GM23338 (cell line): ENCODE measurements at regions not wholly inside any gene's neighbourhood (a gene's known extent, or its start where the extent isn't known, plus 50 kb on each side); places are given as distances from the start of the nearest gene placed in this dataset.

Experiments used
- ATAC-seq: fragments of 200-7000 bp; cut with Tn5 transposase; 3 replicates; pipeline ENCODE4 v1.9.1; 2020
- DNase-seq: peaks from one replicate; pipeline ENCODE4 v3.0.0-alpha.2; 2015; ENCODE audit warnings: low spot score
- H2AFZ ChIP-seq: fragments of 200-600 bp; sonication (generic); 2 replicates; pipeline ENCODE4 v1.8.0; 2016; ENCODE audit warnings: antibody characterized with exemption, mild to moderate bottlenecking, moderate library complexity
- H3F3A ChIP-seq: fragments of 200-600 bp; sonication (generic); replicated peaks from 2 replicates; pipeline ENCODE4 v1.8.0; 2017; ENCODE audit warnings: antibody characterized with exemption, mixed run types, low read depth
- H3K27ac ChIP-seq: fragments of 200-600 bp; sonication (generic); 2 replicates; pipeline ENCODE4 v1.6.1; 2016; ENCODE audit warnings: low read depth
- H3K27me3 ChIP-seq: fragments of 200-600 bp; sonication (generic); 2 replicates; pipeline ENCODE4 v1.8.0; 2016; ENCODE audit warnings: mild to moderate bottlenecking, mixed run types, moderate library complexity; ENCODE audit not compliant: insufficient read depth
- H3K36me3 ChIP-seq: fragments of 200-600 bp; sonication (generic); 2 replicates; pipeline ENCODE4 v1.8.0; 2016; ENCODE audit warnings: mild to moderate bottlenecking; ENCODE audit not compliant: insufficient read depth
- H3K4me1 ChIP-seq: fragments of 200-600 bp; sonication (generic); 2 replicates; pipeline ENCODE4 v1.8.0; 2016; ENCODE audit warnings: mild to moderate bottlenecking, moderate library complexity; ENCODE audit not compliant: insufficient read depth
- H3K4me2 ChIP-seq: fragments of 200-600 bp; sonication (generic); 2 replicates; pipeline ENCODE4 v1.7.1; 2017; ENCODE audit warnings: mixed run types
- H3K4me3 ChIP-seq: fragments of 200-600 bp; sonication (generic); 2 replicates; pipeline ENCODE4 v1.6.1; 2016; ENCODE audit warnings: mixed run types
- H3K79me2 ChIP-seq: fragments of 200-600 bp; sonication (generic); replicated peaks from 2 replicates; pipeline ENCODE4 v1.8.0; 2017; ENCODE audit warnings: mild to moderate bottlenecking; ENCODE audit not compliant: insufficient read depth
- H3K9me2 ChIP-seq: fragments of 200-600 bp; sonication (generic); 2 replicates; pipeline ENCODE4 v1.8.0; 2017; ENCODE audit not compliant: insufficient read depth
- H4K20me1 ChIP-seq: fragments of 200-600 bp; sonication (generic); replicated peaks from 2 replicates; pipeline ENCODE4 v1.8.0; 2017; ENCODE audit warnings: mild to moderate bottlenecking; ENCODE audit not compliant: insufficient read depth
- H3K27ac Mint-ChIP-seq: 2 replicates; pipeline ENCODE4 v1.8.0; 2020; ENCODE audit warnings: inconsistent platforms, mild to moderate bottlenecking, moderate library complexity, mixed read lengths
- H3K27me3 Mint-ChIP-seq: 3 replicates; pipeline ENCODE4 v1.8.0; 2022; ENCODE audit warnings: low read depth, mild to moderate bottlenecking, moderate library complexity, mixed read lengths, inconsistent platforms; ENCODE audit not compliant: insufficient read depth, poor library complexity
- H3K36me3 Mint-ChIP-seq: 3 replicates; pipeline ENCODE4 v1.8.0; 2021; ENCODE audit warnings: low read depth, mild to moderate bottlenecking, inconsistent platforms, moderate library complexity, mixed read lengths
- H3K4me1 Mint-ChIP-seq: 3 replicates; pipeline ENCODE4 v1.8.0; 2020; ENCODE audit warnings: mild to moderate bottlenecking, inconsistent platforms, mixed read lengths
- H3K4me3 Mint-ChIP-seq: 3 replicates; pipeline ENCODE4 v1.8.0; 2021; ENCODE audit warnings: moderate library complexity, mild to moderate bottlenecking, inconsistent platforms, mixed read lengths
- H3K9me3 Mint-ChIP-seq: 3 replicates; pipeline ENCODE4 v1.8.0; 2020; ENCODE audit warnings: moderate library complexity, mild to moderate bottlenecking, inconsistent platforms, mixed read lengths
- CREB1 ChIP-seq: fragments of 250-450 bp; sonication (Bioruptor Pico); IDR thresholded peaks from 2 replicates; pipeline ENCODE4 v1.5.0; 2020; ENCODE audit warnings: low read depth, mild to moderate bottlenecking, moderate library complexity
- ETS1 ChIP-seq: IDR thresholded peaks from 2 replicates; pipeline ENCODE4 v1.6.1; 2016; ENCODE audit warnings: antibody characterized with exemption
- POLR2AphosphoS5 ChIP-seq: IDR thresholded peaks from 2 replicates; pipeline ENCODE4 v1.6.1; 2016; ENCODE audit warnings: antibody characterized with exemption, low read depth
- REST ChIP-seq: IDR thresholded peaks from one replicate; pipeline ENCODE4 v1.6.1; 2018; ENCODE audit warnings: antibody characterized with exemption; ENCODE audit not compliant: unreplicated experiment
- STAT1 ChIP-seq: IDR thresholded peaks from one replicate; pipeline ENCODE4 v1.6.1; 2016; ENCODE audit warnings: antibody characterized with exemption; ENCODE audit not compliant: unreplicated experiment
- ZNF114 ChIP-seq: fragments of 250-450 bp; sonication (Bioruptor Pico); IDR thresholded peaks from 2 replicates; pipeline ENCODE4 v1.5.0; 2020; ENCODE audit warnings: mild to moderate bottlenecking, moderate library complexity
- ZNF331 ChIP-seq: fragments of 250-450 bp; sonication (Bioruptor Pico); IDR thresholded peaks from 2 replicates; pipeline ENCODE4 v1.5.0; 2020; ENCODE audit warnings: low read depth, mild to moderate bottlenecking, moderate library complexity
- ZNF462 ChIP-seq: fragments of 250-450 bp; sonication (Bioruptor Pico); IDR thresholded peaks from 2 replicates; pipeline ENCODE4 v1.5.0; 2020; ENCODE audit warnings: mild to moderate bottlenecking, moderate library complexity

- 0 out of 2 replicates have a peak overlapping the region, but pooled peaks have one; percentile 18 for H2AFZ ChIP-seq
- no peaks in the 10 kb centered on the region for H3K4me1 ChIP-seq
- Mint-ChIP-seq H3K36me3 (no peaks in the 10 kb centered on the region; the same call in 2 of the 3 replicates), H3K27me3 (peaks cover 7% of the 10 kb centered on the region), H3K4me3 (no peak overlapping the region), H3K27ac (no peak overlapping the region), H3K9me3 (peaks cover 12% of the 10 kb centered on the region; the same call in 2 of the 3 replicates), H3K4me1 (peaks cover 12% of the 10 kb centered on the region)
- no peak for ATAC-seq
- H3K27me3 ChIP-seq, result no peaks in the 10 kb centered on the region
- TF ChIP-seq STAT1 (no peak), ETS1 (no peak), CREB1 (CRISPR knock-in tag) (no peak), ZNF114 (CRISPR knock-in tag) (no peak), POLR2AphosphoS5 (no peak), REST (no peak), ZNF331 (CRISPR knock-in tag) (no peak), ZNF462 (CRISPR knock-in tag) (no peak)
- no peak overlapping the region for H3K4me2 ChIP-seq
- no peak overlapping the region for H3K4me3 ChIP-seq
- H3K27ac ChIP-seq, result no peak overlapping the region
- peak; percentile 7 for DNase-seq
- 0 out of 2 replicates have a peak, but pooled peaks cover 13% of the 10 kb centered on the region for H3K9me2 ChIP-seq
- no peaks in the 10 kb centered on the region for H3F3A ChIP-seq
- H3K36me3 ChIP-seq, result no peaks in the 10 kb centered on the region
- no peaks in the 10 kb centered on the region for H3K79me2 ChIP-seq
- no peaks in the 10 kb centered on the region for H4K20me1 ChIP-seq
These were observed 670.9 kb downstream of the QKI start for GRCh38 chr6:164085091-164086075.
